Stimulated activated naive B cell treated with anti-CD40 and anti-IgM and Interleukin-4, amounts not matched to agents 10 μg/mL and 1 μg/mL and 100 μg/mL, for 72 hours (primary cell): ENCODE measurements at regions not wholly inside any gene's neighbourhood (a gene's known extent, or its start where the extent isn't known, plus 50 kb on each side); places are given as distances from the start of the nearest gene placed in this dataset.

Experiments used
- ATAC-seq, 2 donors: fragments of 150-1000 bp; cut with Tn5 transposase; replicated peaks; 2 replicates each; pipeline ENCODE4 v1.10.0; 2021; ENCODE audit warnings: moderate library complexity in 1 of 2
- DNase-seq: peaks from one replicate; pipeline ENCODE4 v3.0.0; 2021
- H3K27ac Mint-ChIP-seq: one replicate; pipeline ENCODE4 v1.8.0; 2022; ENCODE audit warnings: mild to moderate bottlenecking, mixed read lengths
- H3K27me3 Mint-ChIP-seq, 2 donors: one replicate each; pipeline ENCODE4 v1.8.0; 2022; ENCODE audit warnings: mixed read lengths in 2 of 2
- H3K36me3 Mint-ChIP-seq, 2 donors: one replicate each; pipeline ENCODE4 v1.8.0; 2022; ENCODE audit warnings: mixed read lengths in 2 of 2, mild to moderate bottlenecking in 1 of 2
- H3K4me1 Mint-ChIP-seq, 2 donors: one replicate each; pipeline ENCODE4 v1.8.0; 2022; ENCODE audit warnings: mixed read lengths in 2 of 2, mild to moderate bottlenecking in 1 of 2
- H3K4me3 Mint-ChIP-seq, 2 donors: one replicate each; pipeline ENCODE4 v1.8.0; 2022; ENCODE audit warnings: mild to moderate bottlenecking in 2 of 2, mixed read lengths in 2 of 2, moderate library complexity in 1 of 2
- H3K9me3 Mint-ChIP-seq, 2 donors: one replicate each; pipeline ENCODE4 v1.8.0; 2022; ENCODE audit warnings: mixed read lengths in 2 of 2, mild to moderate bottlenecking in 1 of 2

DNA sequence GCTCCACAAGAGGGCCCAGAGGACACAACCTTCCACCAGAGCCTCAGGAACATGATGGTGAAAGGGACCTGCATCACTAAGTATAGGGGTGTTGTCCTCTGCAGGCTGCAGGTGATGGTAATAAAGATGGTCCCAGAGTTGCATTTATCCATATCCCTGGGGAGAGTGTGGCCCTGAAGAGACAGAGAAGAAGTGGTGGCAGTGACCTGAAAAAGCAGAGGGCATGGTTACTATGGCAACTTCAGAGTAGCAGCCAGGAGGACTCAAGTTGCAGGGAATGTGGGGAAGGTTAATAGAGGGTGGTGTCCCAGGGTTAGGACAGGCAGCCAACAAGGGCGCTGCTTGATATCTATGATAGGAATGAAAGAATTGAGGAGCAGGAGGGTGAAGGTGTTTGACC is 57.1 kb downstream of the HLA-A start:
- no peak for DNase-seq
- no peak for ATAC-seq
- H3K9me3 Mint-ChIP-seq = no peaks in the 10 kb centered on the region
- H3K27me3 Mint-ChIP-seq = peaks cover 17 to 19% of the 10 kb centered on the region in 2 donors
- H3K27ac Mint-ChIP-seq = no peak overlapping the region
- no peaks in the 10 kb centered on the region for H3K4me1 Mint-ChIP-seq
- no peaks in the 10 kb centered on the region for H3K36me3 Mint-ChIP-seq
- no peak overlapping the region for H3K4me3 Mint-ChIP-seq

DNA sequence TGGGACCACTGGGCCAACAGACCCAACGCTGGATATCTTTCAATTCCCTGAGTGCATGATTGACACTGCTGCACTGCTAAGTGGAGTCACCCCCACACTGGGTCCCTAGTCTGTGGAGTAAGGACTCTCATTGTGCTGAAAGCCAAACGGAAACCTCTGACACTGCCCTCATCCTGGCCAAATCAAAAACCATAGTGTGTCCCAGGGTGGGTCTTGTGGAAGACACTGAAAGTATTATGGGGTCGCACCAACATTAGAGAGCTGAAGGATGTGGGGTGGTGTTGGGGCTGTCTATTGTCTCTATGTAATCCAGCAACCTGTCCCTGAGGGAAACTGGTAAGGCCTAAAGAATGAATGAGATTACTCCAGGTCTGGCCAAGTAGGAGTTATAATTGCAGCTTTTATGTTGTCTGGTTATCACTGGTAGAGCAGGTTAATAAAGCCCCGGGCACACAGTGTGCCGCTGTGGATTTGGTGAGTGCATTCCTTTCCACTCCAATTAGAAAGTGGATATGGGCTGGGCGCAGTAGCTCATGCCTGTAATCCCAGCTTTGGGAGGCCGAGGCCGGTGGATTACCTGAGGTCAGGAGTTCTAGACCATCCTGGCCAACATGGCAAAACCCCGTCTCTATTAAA is 57.9 kb downstream of the HLA-A start:
- Mint-ChIP-seq H3K4me1 (no peaks in the 10 kb centered on the region), H3K4me3 (no peak overlapping the region), H3K36me3 (no peaks in the 10 kb centered on the region), H3K27me3 (peaks cover 23 to 24% of the 10 kb centered on the region in 2 donors), H3K27ac (no peak overlapping the region), H3K9me3 (no peaks in the 10 kb centered on the region)
- DNase-seq (no peak), ATAC-seq (no peak)

DNA sequence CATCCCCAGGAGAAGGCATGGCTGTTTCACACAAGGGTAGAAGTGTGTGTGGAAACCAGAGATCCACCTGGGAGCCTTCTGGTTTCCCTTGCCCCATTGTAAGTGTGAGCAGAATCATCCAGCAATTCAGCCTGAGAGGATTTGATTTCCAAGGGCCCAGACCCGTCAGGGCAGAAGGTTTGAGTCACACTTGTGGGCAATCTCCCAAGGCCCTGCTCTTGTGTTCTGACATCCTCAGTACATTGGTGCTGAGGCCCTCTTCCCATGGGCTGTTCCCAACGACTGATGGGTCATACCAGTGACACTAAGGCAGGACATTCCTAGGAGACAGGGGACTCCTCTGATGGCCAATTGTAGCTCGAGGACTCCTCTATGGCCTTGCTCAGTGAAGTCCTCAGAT is 58.2 kb upstream of the POLR1H start:
- H3K36me3 Mint-ChIP-seq = peaks cover 0 to 1% of the 10 kb centered on the region in 2 donors
- H3K27me3 Mint-ChIP-seq = peaks cover 34 to 38% of the 10 kb centered on the region in 2 donors
- H3K9me3 Mint-ChIP-seq = no peaks in the 10 kb centered on the region
- no peak overlapping the region for H3K4me3 Mint-ChIP-seq
- DNase-seq (no peak), ATAC-seq (no peak)
- H3K27ac Mint-ChIP-seq = no peak overlapping the region
- peaks cover 15 to 22% of the 10 kb centered on the region in 2 donors for H3K4me1 Mint-ChIP-seq

DNA sequence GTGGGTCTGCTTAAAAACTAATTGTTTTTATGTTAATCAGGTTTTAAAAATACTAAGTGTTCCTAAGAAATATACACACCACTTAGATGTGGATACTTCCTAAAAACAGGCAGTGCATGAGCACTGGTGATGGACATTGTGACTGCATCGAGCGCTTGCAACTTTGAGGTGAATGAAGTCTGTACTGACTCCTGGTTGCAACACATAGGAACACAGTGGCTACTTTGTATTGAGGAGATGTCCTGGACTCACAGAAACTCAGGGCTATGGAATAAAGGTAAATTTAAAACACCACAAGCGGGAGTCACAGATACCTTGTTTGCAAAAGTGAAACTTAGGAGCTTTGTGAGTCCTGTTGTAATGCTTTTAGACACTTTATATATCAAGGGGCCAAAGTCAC is 55.6 kb upstream of the POLR1H start:
- H3K36me3 Mint-ChIP-seq = peaks cover 12 to 13% of the 10 kb centered on the region in 2 donors
- DNase-seq (no peak), ATAC-seq (no peak)
- H3K27ac Mint-ChIP-seq = no peak overlapping the region
- H3K4me1 Mint-ChIP-seq = peaks cover 15 to 25% of the 10 kb centered on the region in 2 donors
- no peaks in the 10 kb centered on the region for H3K9me3 Mint-ChIP-seq
- H3K4me3 Mint-ChIP-seq = peak overlapping the region; percentile 89
- peaks cover 32 to 36% of the 10 kb centered on the region in 2 donors for H3K27me3 Mint-ChIP-seq

DNA sequence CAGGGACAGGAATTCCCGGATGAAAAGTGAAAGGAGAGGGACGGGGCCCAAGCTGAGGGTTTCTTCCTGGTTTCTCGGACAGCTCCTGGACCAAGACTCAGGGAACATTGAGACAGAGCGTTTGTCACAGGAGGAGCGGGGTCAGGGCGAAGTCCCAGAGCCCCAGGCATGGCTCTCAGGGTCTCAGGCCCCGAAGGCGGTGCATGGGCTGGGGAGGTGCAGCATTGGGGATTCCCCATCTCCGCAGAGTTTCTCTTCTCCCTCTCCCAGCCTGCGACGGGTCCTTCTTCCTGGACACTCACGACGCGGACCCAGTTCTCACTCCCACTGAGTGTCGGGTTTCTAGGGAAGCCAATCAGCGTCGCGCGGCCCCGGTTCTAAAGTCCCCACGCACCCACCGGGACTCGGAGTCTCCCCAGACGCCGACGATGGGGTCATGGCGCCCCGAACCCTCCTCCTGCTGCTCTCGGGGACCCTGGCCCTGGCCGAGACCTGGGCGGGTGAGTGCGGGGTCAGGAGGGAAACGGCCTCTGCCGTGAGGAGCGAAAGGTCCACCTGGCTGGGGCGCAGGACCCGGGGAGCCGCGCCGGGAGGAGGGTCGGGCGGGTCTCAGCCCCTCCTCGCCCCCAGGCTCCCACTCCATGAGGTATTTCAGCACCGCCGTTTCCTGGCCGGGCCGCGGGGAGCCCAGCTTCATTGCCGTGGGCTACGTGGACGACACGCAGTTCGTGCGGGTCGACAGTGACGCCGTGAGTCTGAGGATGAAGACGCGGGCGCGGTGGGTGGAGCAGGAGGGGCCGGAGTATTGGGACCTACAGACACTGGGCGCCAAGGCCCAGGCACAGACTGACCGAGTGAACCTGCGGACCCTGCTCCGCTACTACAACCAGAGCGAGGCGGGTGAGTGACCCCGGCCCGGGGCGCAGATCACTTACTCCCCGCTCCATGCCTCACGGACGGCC is 54.6 kb upstream of the POLR1H start:
- peak; percentile 56 to 59 for ATAC-seq
- Mint-ChIP-seq H3K4me1 (peaks cover 15 to 25% of the 10 kb centered on the region in 2 donors), H3K27me3 (peaks cover 32 to 36% of the 10 kb centered on the region in 2 donors), H3K4me3 (peak overlapping the region; percentile 89), H3K9me3 (no peaks in the 10 kb centered on the region), H3K36me3 (peaks cover 19 to 20% of the 10 kb centered on the region in 2 donors), H3K27ac (peak overlapping the region; percentile 65)
- no peak for DNase-seq

DNA sequence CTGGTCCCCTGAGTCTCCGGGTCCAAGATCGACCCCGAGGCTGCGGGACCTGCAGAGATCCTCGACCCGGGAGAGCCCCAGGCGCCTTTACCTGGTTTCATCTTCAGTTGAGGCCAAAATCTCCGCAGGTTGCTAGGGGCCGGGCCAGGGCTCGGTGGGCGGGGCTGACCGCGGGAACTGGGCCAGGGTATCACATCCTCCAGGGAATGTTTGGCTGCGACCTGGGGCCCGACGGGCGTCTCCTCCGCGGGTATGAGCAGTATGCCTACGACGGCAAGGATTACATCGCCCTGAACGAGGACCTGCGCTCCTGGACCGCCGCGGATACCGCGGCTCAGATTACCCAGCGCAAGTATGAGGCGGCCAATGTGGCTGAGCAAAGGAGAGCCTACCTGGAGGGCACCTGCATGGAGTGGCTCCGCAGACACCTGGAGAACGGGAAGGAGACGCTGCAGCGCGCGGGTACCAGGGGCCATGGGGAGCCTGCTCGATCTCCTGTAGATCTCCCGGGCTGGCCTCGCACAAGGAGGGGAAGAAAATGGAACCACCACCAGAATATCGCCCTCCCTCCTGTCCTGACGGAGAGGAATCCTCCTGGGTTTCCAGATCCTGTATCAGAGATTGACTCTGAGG is 53.8 kb upstream of the POLR1H start:
- ATAC-seq = peak; percentile 37 to 40
- Mint-ChIP-seq H3K27me3 (peaks cover 32 to 36% of the 10 kb centered on the region in 2 donors), H3K4me3 (peak overlapping the region; percentile 89), H3K4me1 (peaks cover 15 to 25% of the 10 kb centered on the region in 2 donors), H3K9me3 (no peaks in the 10 kb centered on the region), H3K36me3 (peaks cover 21 to 23% of the 10 kb centered on the region in 2 donors), H3K27ac (no peak overlapping the region)
- no peak for DNase-seq

DNA sequence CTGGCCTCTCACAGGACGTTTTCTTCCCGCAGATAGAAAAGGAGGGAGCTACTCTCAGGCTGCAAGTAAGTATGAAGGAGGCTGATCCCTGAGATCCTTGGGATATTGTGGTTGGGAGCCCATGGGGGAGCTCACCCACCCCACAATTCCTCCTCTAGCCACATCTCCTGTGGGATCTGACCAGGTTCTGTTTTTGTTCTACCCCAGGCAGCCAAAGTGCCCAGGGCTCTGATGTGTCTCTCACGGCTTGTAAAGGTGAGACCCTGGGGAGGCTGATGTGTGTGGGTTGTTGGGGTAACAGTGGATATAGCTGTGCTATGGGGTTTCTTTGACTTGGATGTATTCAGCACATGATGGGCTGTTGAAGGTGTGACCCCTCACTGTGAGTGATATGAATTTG is 52.0 kb upstream of the POLR1H start:
- Mint-ChIP-seq H3K4me1 (peaks cover 18 to 25% of the 10 kb centered on the region in 2 donors), H3K36me3 (peaks cover 23 to 25% of the 10 kb centered on the region in 2 donors), H3K9me3 (no peaks in the 10 kb centered on the region), H3K27ac (no peak overlapping the region), H3K4me3 (no peak overlapping the region), H3K27me3 (peaks cover 32 to 36% of the 10 kb centered on the region in 2 donors)
- ATAC-seq (no peak), DNase-seq (no peak)
